Esophagus squamous epithelium (tissue), 4 donors: ENCODE measurements at regions not wholly inside any gene's neighbourhood (a gene's known extent, or its start where the extent isn't known, plus 50 kb on each side); places are given as distances from the start of the nearest gene placed in this dataset.

ENCODE experiments used
- POLR2A ChIP-seq, 4 donors: fragments of 450-650 bp; IDR thresholded peaks; one replicate each; pipeline ENCODE4 v1.6.1; 2017; ENCODE audit warnings: antibody characterized with exemption in 4 of 4, mild to moderate bottlenecking in 4 of 4, moderate library complexity in 3 of 4
- TF ChIP-seq, protein P1 (sequence below), 6 experiments: fragments of 450-650 bp in 4 of 6; fragments of 200-600 bp in 2 of 6; sonication (generic) in 2 of 6; IDR thresholded peaks; one replicate each; pipeline ENCODE4 v1.5.1; 2016 to 2019; ENCODE audit warnings: antibody characterized with exemption in 6 of 6, mild to moderate bottlenecking in 4 of 6, moderate library complexity in 4 of 6

DNA sequence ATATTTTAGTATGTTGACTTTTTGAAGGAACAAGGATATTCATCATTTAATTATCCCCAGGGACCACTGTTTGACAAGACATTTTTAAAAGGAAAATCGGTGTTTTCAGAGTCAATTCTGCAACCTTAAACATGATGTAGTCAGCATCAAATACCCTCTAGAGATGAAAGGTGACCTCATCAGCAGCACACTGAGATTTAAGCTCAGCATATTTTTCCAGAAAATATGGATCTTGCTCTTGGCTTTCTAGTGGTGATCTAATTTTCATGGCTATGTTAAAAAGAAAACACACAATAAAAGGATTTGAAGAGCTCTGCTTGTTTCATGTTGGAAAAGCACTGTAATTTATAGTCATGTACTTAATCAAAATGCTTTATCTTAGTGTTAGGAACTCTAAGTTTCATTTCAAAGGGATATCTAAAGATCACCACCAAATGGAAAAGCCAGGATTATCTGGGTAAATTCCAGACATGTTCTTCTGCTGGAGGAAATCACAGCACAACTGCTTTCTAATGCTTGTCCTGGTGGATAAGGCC, 487.2 kb downstream of the ENC1 start:
- TF ChIP-seq, protein P1, sequence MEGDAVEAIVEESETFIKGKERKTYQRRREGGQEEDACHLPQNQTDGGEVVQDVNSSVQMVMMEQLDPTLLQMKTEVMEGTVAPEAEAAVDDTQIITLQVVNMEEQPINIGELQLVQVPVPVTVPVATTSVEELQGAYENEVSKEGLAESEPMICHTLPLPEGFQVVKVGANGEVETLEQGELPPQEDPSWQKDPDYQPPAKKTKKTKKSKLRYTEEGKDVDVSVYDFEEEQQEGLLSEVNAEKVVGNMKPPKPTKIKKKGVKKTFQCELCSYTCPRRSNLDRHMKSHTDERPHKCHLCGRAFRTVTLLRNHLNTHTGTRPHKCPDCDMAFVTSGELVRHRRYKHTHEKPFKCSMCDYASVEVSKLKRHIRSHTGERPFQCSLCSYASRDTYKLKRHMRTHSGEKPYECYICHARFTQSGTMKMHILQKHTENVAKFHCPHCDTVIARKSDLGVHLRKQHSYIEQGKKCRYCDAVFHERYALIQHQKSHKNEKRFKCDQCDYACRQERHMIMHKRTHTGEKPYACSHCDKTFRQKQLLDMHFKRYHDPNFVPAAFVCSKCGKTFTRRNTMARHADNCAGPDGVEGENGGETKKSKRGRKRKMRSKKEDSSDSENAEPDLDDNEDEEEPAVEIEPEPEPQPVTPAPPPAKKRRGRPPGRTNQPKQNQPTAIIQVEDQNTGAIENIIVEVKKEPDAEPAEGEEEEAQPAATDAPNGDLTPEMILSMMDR (IDR thresholded peaks at IDR 0.05), result no peak
- no peak for TF ChIP-seq POLR2A (IDR thresholded peaks at IDR 0.05)
